ENCODE measurements at regions not wholly inside any gene's neighbourhood (a gene's known extent, or its start where the extent isn't known, plus 50 kb on each side); places are given as distances from the start of the nearest gene placed in this dataset.

- no peaks in the 10 kb centered on the region for H3K36me3 ChIP-seq (replicated peaks in 1 of 2)
- H3K27me3 ChIP-seq, result no peaks in the 10 kb centered on the region
- intact Hi-C loops (cut with DNase I), result no loop called here
- H3K4me1 ChIP-seq (replicated peaks in 1 of 2), result no peaks in the 10 kb centered on the region
- no peak overlapping the region for H3K27ac ChIP-seq
- DNase-seq, result no peak
- H3K9me3 ChIP-seq (replicated peaks in 1 of 3), result no peaks in the 10 kb centered on the region
- no peak overlapping the region for H3K4me3 ChIP-seq
- WGBS, 4 donors, result 73 to 90% (median 86%) methylated on average over 5 of the region's 5 CpGs
- TF ChIP-seq CTCF (IDR thresholded peaks at IDR 0.05), result no peak
- no peak for TF ChIP-seq POLR2A (IDR thresholded peaks at IDR 0.05)
Observed at GRCh38 chr5:123278284-123278683, 144.9 kb downstream of the CEP120 start.

DNA sequence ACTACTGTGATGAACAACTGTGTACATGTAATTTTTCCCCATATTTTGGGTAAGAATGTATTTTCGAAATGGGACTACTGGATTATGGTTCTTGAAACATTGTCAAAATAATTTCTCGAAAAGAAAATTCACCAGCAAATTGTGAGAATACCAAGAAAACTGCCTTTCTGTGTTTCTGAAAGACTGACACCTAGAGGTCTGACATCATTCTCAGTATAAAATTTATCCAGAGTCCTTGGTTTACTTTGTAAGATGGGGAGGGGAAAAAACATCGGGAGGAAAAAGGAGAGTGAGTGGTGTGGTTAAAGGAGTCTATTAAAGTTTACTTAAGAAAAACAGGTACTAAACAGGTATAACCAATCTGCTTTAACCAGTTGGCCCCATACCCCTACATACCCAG is 149.2 kb downstream of the CEP120 start:
- WGBS, 4 donors, result 40 to 72% (median 45%) methylated on average over 3 of the region's 3 CpGs

GRCh38 chr5:123273095-123273494 is 150.1 kb downstream of the CEP120 start:
- Histone ChIP-seq H3K27ac (no peak overlapping the region), H3K27me3 (no peaks in the 10 kb centered on the region), H3K36me3 (replicated peaks in 1 of 2) (no peaks in the 10 kb centered on the region), H3K4me1 (replicated peaks in 1 of 2) (no peaks in the 10 kb centered on the region), H3K9me3 (replicated peaks in 1 of 3) (no peaks in the 10 kb centered on the region), H3K4me3 (no peak overlapping the region)
- no peak for DNase-seq
- intact Hi-C loops (cut with DNase I), result no loop called here
- 85 to 94% (median 90%) methylated on average over 2 of the region's 2 CpGs for WGBS, 4 donors
- TF ChIP-seq POLR2A (IDR thresholded peaks at IDR 0.05), result no peak
- TF ChIP-seq CTCF (IDR thresholded peaks at IDR 0.05), result no peak

More for the DNA sequence above, 149.2 kb downstream of the CEP120 start:
- Histone ChIP-seq H3K4me1 (replicated peaks in 1 of 2) (no peaks in the 10 kb centered on the region), H3K27me3 (no peaks in the 10 kb centered on the region), H3K4me3 (no peak overlapping the region), H3K36me3 (replicated peaks in 1 of 2) (no peaks in the 10 kb centered on the region), H3K27ac (no peak overlapping the region), H3K9me3 (replicated peaks in 1 of 3) (no peaks in the 10 kb centered on the region)
- TF ChIP-seq CTCF (IDR thresholded peaks at IDR 0.05) (peak in 1 of 6 experiments; percentile 13), POLR2A (IDR thresholded peaks at IDR 0.05) (no peak)
- intact Hi-C loops (cut with DNase I), result no loop called here
- DNase-seq, result no peak

GRCh38 chr5:123269851-123270250 is 153.4 kb downstream of the CEP120 start:
- H3K27ac ChIP-seq, result no peak overlapping the region

More at GRCh38 chr5:123269851-123270250, 153.4 kb downstream of the CEP120 start:
- DNase-seq, result no peak
- Histone ChIP-seq H3K4me1 (replicated peaks in 1 of 2) (no peaks in the 10 kb centered on the region), H3K36me3 (replicated peaks in 1 of 2) (no peaks in the 10 kb centered on the region), H3K4me3 (no peak overlapping the region), H3K9me3 (replicated peaks in 1 of 3) (no peaks in the 10 kb centered on the region), H3K27me3 (no peaks in the 10 kb centered on the region)
- WGBS, 4 donors, result 67 to 79% (median 72%) methylated on average over 6 to 7 of the region's 7 CpGs
- no peak for TF ChIP-seq CTCF (IDR thresholded peaks at IDR 0.05)
- intact Hi-C loops (cut with DNase I), result no loop called here
